SK-N-SH treated with all-trans-retinoic acid at 6 μM for 48 hours (cell line): ENCODE measurements at regions not wholly inside any gene's neighbourhood (a gene's known extent, or its start where the extent isn't known, plus 50 kb on each side); places are given as distances from the start of the nearest gene placed in this dataset.

Experiments used
- ATAC-seq: fragments of 200-7000 bp; cut with Tn5 transposase; 3 replicates; pipeline ENCODE4 v1.9.1; 2020; ENCODE audit warnings: mild to moderate bottlenecking, moderate library complexity
- BACH2 ChIP-seq: fragments of 250-450 bp; sonication (Bioruptor Pico); IDR thresholded peaks from 2 replicates; pipeline ENCODE4 v1.9.0; 2021; ENCODE audit warnings: mild to moderate bottlenecking, borderline replicate concordance
- CSDC2 ChIP-seq: fragments of 250-450 bp; sonication (Bioruptor Pico); IDR thresholded peaks from 2 replicates; pipeline ENCODE4 v1.5.0; 2020; ENCODE audit warnings: mild to moderate bottlenecking, moderate library complexity
- ESRRG ChIP-seq: fragments of 250-450 bp; sonication (Bioruptor Pico); IDR thresholded peaks from 2 replicates; pipeline ENCODE4 v1.6.1; 2021; ENCODE audit warnings: mild to moderate bottlenecking
- GLIS3 ChIP-seq: fragments of 250-450 bp; sonication (Bioruptor Pico); IDR thresholded peaks from 2 replicates; pipeline ENCODE4 v1.5.0; 2020; ENCODE audit warnings: mild to moderate bottlenecking, moderate library complexity
- ISL1 ChIP-seq: fragments of 250-450 bp; sonication (Bioruptor Pico); IDR thresholded peaks from 2 replicates; pipeline ENCODE4 v2.1.2; 2022; ENCODE audit warnings: mild to moderate bottlenecking, moderate library complexity
- OSR1 ChIP-seq: fragments of 250-450 bp; sonication (Bioruptor Pico); IDR thresholded peaks from 2 replicates; pipeline ENCODE4 v1.8.0; 2022; ENCODE audit warnings: moderate library complexity, mild to moderate bottlenecking, inconsistent platforms
- PPARA ChIP-seq: fragments of 250-450 bp; sonication (Bioruptor Pico); IDR thresholded peaks from 2 replicates; pipeline ENCODE4 v1.5.0; 2020; ENCODE audit warnings: mild to moderate bottlenecking, borderline replicate concordance
- RARB ChIP-seq: fragments of 250-450 bp; sonication (Bioruptor Pico); IDR thresholded peaks from 2 replicates; pipeline ENCODE4 v1.8.0; 2021; ENCODE audit warnings: mild to moderate bottlenecking, moderate library complexity
- SNAI2 ChIP-seq: fragments of 250-450 bp; sonication (Bioruptor Pico); IDR thresholded peaks from 2 replicates; pipeline ENCODE4 v1.5.0; 2020; ENCODE audit warnings: mild to moderate bottlenecking, moderate library complexity
- TCF4 ChIP-seq: fragments of 250-450 bp; sonication (Bioruptor Pico); IDR thresholded peaks from 2 replicates; pipeline ENCODE4 v1.8.0; 2021; ENCODE audit warnings: mild to moderate bottlenecking, moderate library complexity, borderline replicate concordance
- TOX ChIP-seq: fragments of 250-450 bp; sonication (Bioruptor Pico); IDR thresholded peaks from 2 replicates; pipeline ENCODE4 v1.8.0; 2021; ENCODE audit warnings: mild to moderate bottlenecking, moderate library complexity, borderline replicate concordance
- ZC3H10 ChIP-seq: fragments of 250-450 bp; sonication (Bioruptor Pico); IDR thresholded peaks from 2 replicates; pipeline ENCODE4 v1.5.1; 2021; ENCODE audit warnings: mild to moderate bottlenecking, moderate library complexity
- ZFP3 ChIP-seq: fragments of 250-450 bp; sonication (Bioruptor Pico); IDR thresholded peaks from 2 replicates; pipeline ENCODE4 v1.5.0; 2020; ENCODE audit warnings: mild to moderate bottlenecking, moderate library complexity
- ZFP30 ChIP-seq: fragments of 450-650 bp; formaldehyde crosslinking; IDR thresholded peaks from 2 replicates; pipeline ENCODE4 v1.5.0; 2022; ENCODE audit warnings: mild to moderate bottlenecking, moderate library complexity
- ZNF70 ChIP-seq: fragments of 450-650 bp; formaldehyde crosslinking; IDR thresholded peaks from 2 replicates; pipeline ENCODE4 v1.5.0; 2020; ENCODE audit warnings: mild to moderate bottlenecking, moderate library complexity
- ZNF8 ChIP-seq: fragments of 450-650 bp; formaldehyde crosslinking; IDR thresholded peaks from 2 replicates; pipeline ENCODE4 v1.5.0; 2020; ENCODE audit warnings: mild to moderate bottlenecking, moderate library complexity
- TF ChIP-seq, protein P1 (sequence below): fragments of 250-450 bp; sonication (Bioruptor Pico); IDR thresholded peaks from 2 replicates; pipeline ENCODE4 v1.5.1; 2020; ENCODE audit warnings: low read depth, mild to moderate bottlenecking, moderate library complexity
- TF ChIP-seq, protein P2 (sequence below): fragments of 250-450 bp; sonication (Bioruptor Pico); IDR thresholded peaks from 2 replicates; pipeline ENCODE4 v1.8.0; 2020; ENCODE audit warnings: mild to moderate bottlenecking, moderate library complexity, borderline replicate concordance
- TF ChIP-seq, protein P3 (sequence below): fragments of 250-450 bp; sonication (Bioruptor Pico); IDR thresholded peaks from 2 replicates; pipeline ENCODE4 v1.8.0; 2021; ENCODE audit warnings: low read depth, mild to moderate bottlenecking, moderate library complexity, borderline replicate concordance
- TF ChIP-seq, protein P4 (sequence below): fragments of 250-450 bp; sonication (Bioruptor Pico); IDR thresholded peaks from 2 replicates; pipeline ENCODE4 v1.5.0; 2020; ENCODE audit warnings: mild to moderate bottlenecking, moderate library complexity

DNA sequence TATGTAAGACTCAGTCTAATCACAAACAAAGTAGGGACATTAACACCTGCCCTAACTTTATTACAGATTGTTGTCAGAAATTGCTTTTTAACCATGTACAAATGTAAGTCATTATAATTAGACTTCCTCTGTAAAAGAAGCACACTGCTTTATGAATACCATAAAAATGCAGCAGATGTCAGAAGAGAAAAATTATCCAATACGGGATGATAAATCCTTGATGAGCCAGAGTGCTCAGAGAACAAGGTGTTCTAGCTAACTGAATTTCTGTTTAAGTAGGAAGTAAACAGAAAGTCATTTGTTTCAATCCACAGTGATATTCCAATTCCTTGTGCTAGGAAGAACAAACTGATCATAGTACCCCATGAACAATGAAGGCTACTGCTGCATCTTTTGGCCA lies 54.6 kb upstream of the BMPER start:
- TF ChIP-seq ISL1 (CRISPR knock-in tag) (no peak), SNAI2 (CRISPR knock-in tag) (no peak)
- no peak for ATAC-seq

DNA sequence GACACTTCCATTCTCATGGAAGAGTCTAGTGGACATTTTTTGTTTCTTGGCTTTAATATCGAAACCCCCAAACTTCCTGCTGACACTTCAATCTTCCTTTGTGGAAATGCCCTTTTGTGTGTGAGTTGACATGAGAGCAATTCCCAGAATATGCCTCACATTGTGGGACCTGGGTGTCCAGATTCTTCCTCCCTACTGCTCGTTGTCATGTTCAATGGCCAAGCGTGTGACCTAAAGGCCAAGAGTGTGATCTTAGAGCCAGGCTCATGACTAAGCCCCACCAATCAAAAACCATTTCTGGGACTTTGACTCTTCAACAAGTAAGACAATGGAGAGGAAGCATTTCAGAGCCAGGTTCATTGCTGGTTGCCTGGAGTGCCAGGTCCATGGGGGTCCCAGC lies 52.5 kb upstream of the BMPER start:
- TF ChIP-seq ISL1 (CRISPR knock-in tag): no peak
- TF ChIP-seq ZNF8 (CRISPR knock-in tag): no peak
- TF ChIP-seq RARB: no peak
- TF ChIP-seq, protein P1, sequence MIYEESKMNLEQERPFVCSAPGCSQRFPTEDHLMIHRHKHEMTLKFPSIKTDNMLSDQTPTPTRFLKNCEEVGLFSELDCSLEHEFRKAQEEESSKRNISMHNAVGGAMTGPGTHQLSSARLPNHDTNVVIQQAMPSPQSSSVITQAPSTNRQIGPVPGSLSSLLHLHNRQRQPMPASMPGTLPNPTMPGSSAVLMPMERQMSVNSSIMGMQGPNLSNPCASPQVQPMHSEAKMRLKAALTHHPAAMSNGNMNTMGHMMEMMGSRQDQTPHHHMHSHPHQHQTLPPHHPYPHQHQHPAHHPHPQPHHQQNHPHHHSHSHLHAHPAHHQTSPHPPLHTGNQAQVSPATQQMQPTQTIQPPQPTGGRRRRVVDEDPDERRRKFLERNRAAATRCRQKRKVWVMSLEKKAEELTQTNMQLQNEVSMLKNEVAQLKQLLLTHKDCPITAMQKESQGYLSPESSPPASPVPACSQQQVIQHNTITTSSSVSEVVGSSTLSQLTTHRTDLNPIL (CRISPR knock-in tag): no peak
- TF ChIP-seq TCF4: no peak
- no peak for TF ChIP-seq ESRRG (CRISPR knock-in tag)
- no peak for TF ChIP-seq ZNF70
- TF ChIP-seq, protein P2, sequence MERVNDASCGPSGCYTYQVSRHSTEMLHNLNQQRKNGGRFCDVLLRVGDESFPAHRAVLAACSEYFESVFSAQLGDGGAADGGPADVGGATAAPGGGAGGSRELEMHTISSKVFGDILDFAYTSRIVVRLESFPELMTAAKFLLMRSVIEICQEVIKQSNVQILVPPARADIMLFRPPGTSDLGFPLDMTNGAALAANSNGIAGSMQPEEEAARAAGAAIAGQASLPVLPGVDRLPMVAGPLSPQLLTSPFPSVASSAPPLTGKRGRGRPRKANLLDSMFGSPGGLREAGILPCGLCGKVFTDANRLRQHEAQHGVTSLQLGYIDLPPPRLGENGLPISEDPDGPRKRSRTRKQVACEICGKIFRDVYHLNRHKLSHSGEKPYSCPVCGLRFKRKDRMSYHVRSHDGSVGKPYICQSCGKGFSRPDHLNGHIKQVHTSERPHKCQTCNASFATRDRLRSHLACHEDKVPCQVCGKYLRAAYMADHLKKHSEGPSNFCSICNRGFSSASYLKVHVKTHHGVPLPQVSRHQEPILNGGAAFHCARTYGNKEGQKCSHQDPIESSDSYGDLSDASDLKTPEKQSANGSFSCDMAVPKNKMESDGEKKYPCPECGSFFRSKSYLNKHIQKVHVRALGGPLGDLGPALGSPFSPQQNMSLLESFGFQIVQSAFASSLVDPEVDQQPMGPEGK (CRISPR knock-in tag): no peak
- TF ChIP-seq, protein P3, sequence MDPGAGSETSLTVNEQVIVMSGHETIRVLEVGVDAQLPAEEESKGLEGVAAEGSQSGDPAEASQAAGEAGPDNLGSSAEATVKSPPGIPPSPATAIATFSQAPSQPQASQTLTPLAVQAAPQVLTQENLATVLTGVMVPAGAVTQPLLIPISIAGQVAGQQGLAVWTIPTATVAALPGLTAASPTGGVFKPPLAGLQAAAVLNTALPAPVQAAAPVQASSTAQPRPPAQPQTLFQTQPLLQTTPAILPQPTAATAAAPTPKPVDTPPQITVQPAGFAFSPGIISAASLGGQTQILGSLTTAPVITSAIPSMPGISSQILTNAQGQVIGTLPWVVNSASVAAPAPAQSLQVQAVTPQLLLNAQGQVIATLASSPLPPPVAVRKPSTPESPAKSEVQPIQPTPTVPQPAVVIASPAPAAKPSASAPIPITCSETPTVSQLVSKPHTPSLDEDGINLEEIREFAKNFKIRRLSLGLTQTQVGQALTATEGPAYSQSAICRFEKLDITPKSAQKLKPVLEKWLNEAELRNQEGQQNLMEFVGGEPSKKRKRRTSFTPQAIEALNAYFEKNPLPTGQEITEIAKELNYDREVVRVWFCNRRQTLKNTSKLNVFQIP (CRISPR knock-in tag): no peak
- no peak for ATAC-seq

DNA sequence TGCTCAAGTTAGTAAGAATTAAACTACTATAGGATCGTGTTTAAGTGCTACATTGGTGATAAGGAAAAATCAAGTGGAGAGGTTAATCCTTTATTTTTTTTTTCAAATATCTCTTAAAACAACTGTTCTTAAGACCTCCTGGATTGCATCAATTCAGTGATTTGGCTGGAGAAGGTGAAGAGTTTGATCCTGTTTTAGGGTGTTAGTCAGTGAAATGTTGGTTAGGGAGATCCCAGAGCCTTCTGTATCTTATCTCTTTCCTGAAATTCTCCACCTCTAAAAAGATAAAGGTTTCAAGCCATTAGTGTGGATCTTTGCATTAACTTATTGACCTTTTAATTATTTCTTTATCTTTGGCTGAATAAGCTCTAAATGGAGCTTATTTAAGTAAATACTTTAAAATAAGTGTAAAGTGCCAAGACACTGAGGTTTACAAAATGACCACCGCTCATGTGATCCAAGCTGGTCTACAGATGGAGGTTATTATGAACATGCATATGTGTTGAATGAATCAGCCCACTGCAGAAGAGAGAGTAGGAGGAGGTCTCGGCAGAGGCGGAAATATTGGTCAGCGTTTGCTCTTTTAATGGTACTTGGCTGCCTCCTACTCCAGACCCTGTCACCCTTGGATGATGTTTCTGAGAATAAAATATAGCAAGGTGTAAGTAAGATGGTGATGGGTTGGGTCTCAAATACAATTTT lies 51.8 kb upstream of the BMPER start:
- TF ChIP-seq ESRRG (CRISPR knock-in tag) (no peak), BACH2 (no peak), ZNF8 (CRISPR knock-in tag) (no peak), SNAI2 (CRISPR knock-in tag) (no peak), ZFP30 (CRISPR knock-in tag) (no peak), CSDC2 (no peak), GLIS3 (CRISPR knock-in tag) (no peak), TOX (CRISPR knock-in tag) (no peak), TCF4 (no peak), OSR1 (no peak), ZFP3 (CRISPR knock-in tag) (no peak), PPARA (CRISPR knock-in tag) (no peak), ZC3H10 (CRISPR knock-in tag) (no peak), ISL1 (CRISPR knock-in tag) (no peak)
- TF ChIP-seq, protein P4, sequence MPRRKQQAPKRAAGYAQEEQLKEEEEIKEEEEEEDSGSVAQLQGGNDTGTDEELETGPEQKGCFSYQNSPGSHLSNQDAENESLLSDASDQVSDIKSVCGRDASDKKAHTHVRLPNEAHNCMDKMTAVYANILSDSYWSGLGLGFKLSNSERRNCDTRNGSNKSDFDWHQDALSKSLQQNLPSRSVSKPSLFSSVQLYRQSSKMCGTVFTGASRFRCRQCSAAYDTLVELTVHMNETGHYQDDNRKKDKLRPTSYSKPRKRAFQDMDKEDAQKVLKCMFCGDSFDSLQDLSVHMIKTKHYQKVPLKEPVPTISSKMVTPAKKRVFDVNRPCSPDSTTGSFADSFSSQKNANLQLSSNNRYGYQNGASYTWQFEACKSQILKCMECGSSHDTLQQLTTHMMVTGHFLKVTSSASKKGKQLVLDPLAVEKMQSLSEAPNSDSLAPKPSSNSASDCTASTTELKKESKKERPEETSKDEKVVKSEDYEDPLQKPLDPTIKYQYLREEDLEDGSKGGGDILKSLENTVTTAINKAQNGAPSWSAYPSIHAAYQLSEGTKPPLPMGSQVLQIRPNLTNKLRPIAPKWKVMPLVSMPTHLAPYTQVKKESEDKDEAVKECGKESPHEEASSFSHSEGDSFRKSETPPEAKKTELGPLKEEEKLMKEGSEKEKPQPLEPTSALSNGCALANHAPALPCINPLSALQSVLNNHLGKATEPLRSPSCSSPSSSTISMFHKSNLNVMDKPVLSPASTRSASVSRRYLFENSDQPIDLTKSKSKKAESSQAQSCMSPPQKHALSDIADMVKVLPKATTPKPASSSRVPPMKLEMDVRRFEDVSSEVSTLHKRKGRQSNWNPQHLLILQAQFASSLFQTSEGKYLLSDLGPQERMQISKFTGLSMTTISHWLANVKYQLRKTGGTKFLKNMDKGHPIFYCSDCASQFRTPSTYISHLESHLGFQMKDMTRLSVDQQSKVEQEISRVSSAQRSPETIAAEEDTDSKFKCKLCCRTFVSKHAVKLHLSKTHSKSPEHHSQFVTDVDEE: no peak
- TF ChIP-seq, protein P2 (CRISPR knock-in tag): no peak
- TF ChIP-seq, protein P3 (CRISPR knock-in tag): no peak
- TF ChIP-seq, protein P1 (CRISPR knock-in tag): no peak
- TF ChIP-seq, all 23 proteins: peak for 0
- ATAC-seq: peak; percentile 80
